IMR-90 (cell line): ENCODE measurements at regions not wholly inside any gene's neighbourhood (a gene's known extent, or its start where the extent isn't known, plus 50 kb on each side); places are given as distances from the start of the nearest gene placed in this dataset.

Source experiments
- ATAC-seq: fragments of 200-7000 bp; cut with Tn5 transposase; 2 replicates; pipeline ENCODE4 v1.9.1; 2020; ENCODE audit warnings: low read depth, mild to moderate bottlenecking, moderate library complexity
- BruUV-seq: library from RNA; stranded (reverse); fragments of 400-500 nt; replicated peaks from 2 replicates; lab custom pipeline; 2021; lab: Mats Ljungman, UMichigan
- CTCF ChIA-PET: fragments of 300-600 bp; formaldehyde crosslinking; extraction: SDS; loops from one replicate; lab custom pipeline; 2021; ENCODE audit warnings: antibody characterized with exemption; lab: Yijun Ruan, JAX
- POLR2A ChIA-PET: fragments of 300-600 bp; sonication (Branson Sonifier 250); formaldehyde crosslinking; loops from one replicate; lab custom pipeline; 2022; ENCODE audit warnings: antibody characterized with exemption; ENCODE audit not compliant: unreplicated experiment; lab: Charles Lee
- DNase-seq: peaks from one replicate; pipeline ENCODE4 v3.0.0; 2013
- H2AFZ ChIP-seq: replicated peaks from 2 replicates; pipeline ENCODE3; 2013; ENCODE audit warnings: low read length, mild to moderate bottlenecking; ENCODE audit not compliant: poor library complexity
- H2AK5ac ChIP-seq: 2 replicates; pipeline ENCODE4 v1.6.1; 2013; ENCODE audit warnings: low read depth, low read length, inconsistent platforms
- H2AK9ac ChIP-seq: replicated peaks from 2 replicates; pipeline ENCODE3; 2013; ENCODE audit warnings: mild to moderate bottlenecking, low read depth, low read length, moderate library complexity; ENCODE audit not compliant: poor library complexity
- H2BK120ac ChIP-seq: 2 replicates; pipeline ENCODE4 v1.6.1; 2013; ENCODE audit warnings: low read depth, low read length, inconsistent platforms
- H2BK15ac ChIP-seq: 3 replicates; pipeline ENCODE4 v1.6.1; 2013; ENCODE audit warnings: low read depth, low read length, inconsistent platforms
- H2BK20ac ChIP-seq: 2 replicates; pipeline ENCODE4 v1.6.1; 2013; ENCODE audit warnings: low read depth, mild to moderate bottlenecking, inconsistent platforms, low read length, moderate library complexity
- H2BK5ac ChIP-seq: 2 replicates; pipeline ENCODE4 v1.6.1; 2013; ENCODE audit warnings: mild to moderate bottlenecking, low read depth, low read length, inconsistent platforms; ENCODE audit not compliant: poor library complexity, severe bottlenecking
- H3K14ac ChIP-seq: replicated peaks from 2 replicates; pipeline ENCODE4 v1.6.1; 2013; ENCODE audit warnings: low read depth, low read length, inconsistent platforms
- H3K18ac ChIP-seq: 2 replicates; pipeline ENCODE4 v1.6.1; 2013; ENCODE audit warnings: low read depth, low read length, control low read depth
- H3K23ac ChIP-seq: 2 replicates; pipeline ENCODE4 v1.6.1; 2013; ENCODE audit warnings: low read depth, low read length, inconsistent platforms
- H3K27ac ChIP-seq: 2 replicates; pipeline ENCODE4 v1.5.1; 2013; ENCODE audit warnings: mild to moderate bottlenecking, control low read depth, low read length; ENCODE audit not compliant: insufficient read depth
- H3K27me3 ChIP-seq: 2 replicates; pipeline ENCODE4 v1.6.1; 2013; ENCODE audit warnings: low read length; ENCODE audit not compliant: control insufficient read depth, insufficient read depth
- H3K36me3 ChIP-seq: 2 replicates; pipeline ENCODE4 v1.6.1; 2013; ENCODE audit warnings: low read length, mixed read lengths; ENCODE audit not compliant: control insufficient read depth, insufficient read depth
- H3K4ac ChIP-seq: 2 replicates; pipeline ENCODE4 v1.6.1; 2013; ENCODE audit warnings: low read depth, low read length, inconsistent platforms
- H3K4me1 ChIP-seq: 2 replicates; pipeline ENCODE4 v1.6.1; 2013; ENCODE audit warnings: low read length, mixed read lengths; ENCODE audit not compliant: control insufficient read depth, insufficient read depth
- H3K4me2 ChIP-seq: 2 replicates; pipeline ENCODE4 v1.6.1; 2013; ENCODE audit warnings: low read depth, mild to moderate bottlenecking, control low read depth, low read length, moderate library complexity
- H3K4me3 ChIP-seq: 2 replicates; pipeline ENCODE4 v1.5.1; 2013; ENCODE audit warnings: low read depth, mild to moderate bottlenecking, control low read depth, low read length, moderate library complexity; ENCODE audit not compliant: insufficient read depth
- H3K56ac ChIP-seq: 2 replicates; pipeline ENCODE4 v1.6.1; 2013; ENCODE audit warnings: low read length, inconsistent platforms; ENCODE audit not compliant: insufficient read depth; ENCODE audit errors: extremely low read depth
- H3K79me1 ChIP-seq, 2 experiments: 2 replicates each; pipeline ENCODE4 v1.6.1; 2013; ENCODE audit warnings: low read length in 2 of 2, inconsistent platforms in 1 of 2, low read depth in 1 of 2
- H3K9ac ChIP-seq: 2 replicates; pipeline ENCODE4 v1.6.1; 2013; ENCODE audit warnings: low read depth, low read length, control low read depth
- H3K9me1 ChIP-seq: 2 replicates; pipeline ENCODE4 v1.6.1; 2013; ENCODE audit warnings: low read length, inconsistent platforms; ENCODE audit not compliant: insufficient read depth
- H3K9me3 ChIP-seq: 2 replicates; pipeline ENCODE4 v1.6.1; 2013; ENCODE audit warnings: low read length; ENCODE audit not compliant: control insufficient read depth, insufficient read depth
- H4K20me1 ChIP-seq: 2 replicates; pipeline ENCODE4 v1.6.1; 2013; ENCODE audit warnings: low read length, inconsistent platforms; ENCODE audit not compliant: insufficient read depth
- H4K5ac ChIP-seq: 2 replicates; pipeline ENCODE4 v1.6.1; 2013; ENCODE audit warnings: mild to moderate bottlenecking, low read depth, low read length, control low read depth
- H4K8ac ChIP-seq, 2 experiments: 2 replicates each; pipeline ENCODE4 v1.6.1; 2013; ENCODE audit warnings: low read depth in 2 of 2, low read length in 2 of 2, control low read depth in 1 of 2, inconsistent platforms in 1 of 2
- H4K91ac ChIP-seq: 2 replicates; pipeline ENCODE4 v1.6.1; 2013; ENCODE audit warnings: low read depth, low read length, inconsistent platforms; ENCODE audit not compliant: insufficient read depth
- CEBPB ChIP-seq: IDR thresholded peaks from 2 replicates; pipeline ENCODE4 v1.6.1; 2012; ENCODE audit warnings: low read depth, low read length, improper control_type of control experiment
- CHD1 ChIP-seq: IDR thresholded peaks from 2 replicates; pipeline ENCODE4 v1.6.1; 2012; ENCODE audit warnings: low read depth, low read length, improper control_type of control experiment
- ELK1 ChIP-seq: fragments of 150-350 bp; IDR thresholded peaks from 2 replicates; pipeline ENCODE4 v1.6.1; 2016; ENCODE audit warnings: low read depth, mild to moderate bottlenecking, low read length, moderate library complexity, borderline replicate concordance
- FOS ChIP-seq: fragments of 150-350 bp; IDR thresholded peaks from 2 replicates; pipeline ENCODE4 v1.6.1; 2016; ENCODE audit warnings: low read depth, low read length
- MXI1 ChIP-seq: IDR thresholded peaks from 2 replicates; pipeline ENCODE4 v1.6.1; 2012; ENCODE audit warnings: low read depth, mild to moderate bottlenecking, low read length, moderate library complexity, borderline replicate concordance
- NFE2L2 ChIP-seq: fragments of 150-350 bp; IDR thresholded peaks from 2 replicates; pipeline ENCODE4 v1.6.1; 2016; ENCODE audit warnings: low read depth, mild to moderate bottlenecking, low read length
- POLR2A ChIP-seq: IDR thresholded peaks from 2 replicates; pipeline ENCODE4 v1.6.1; 2012; ENCODE audit warnings: mild to moderate bottlenecking, low read depth, low read length
- RAD21 ChIP-seq: IDR thresholded peaks from 2 replicates; pipeline ENCODE4 v1.6.1; 2012; ENCODE audit warnings: low read length, improper control_type of control experiment
- RCOR1 ChIP-seq: IDR thresholded peaks from 2 replicates; pipeline ENCODE4 v1.6.1; 2012; ENCODE audit warnings: mild to moderate bottlenecking, low read length, improper control_type of control experiment; ENCODE audit not compliant: insufficient replicate concordance
- RFX5 ChIP-seq: IDR thresholded peaks from 2 replicates; pipeline ENCODE4 v1.8.0; 2012; ENCODE audit warnings: low read depth, mild to moderate bottlenecking, low read length, moderate library complexity
- SMC3 ChIP-seq: fragments of 150-350 bp; IDR thresholded peaks from 2 replicates; pipeline ENCODE4 v1.6.1; 2016; ENCODE audit warnings: low read depth, mild to moderate bottlenecking, antibody characterized with exemption, low read length, moderate library complexity
- USF2 ChIP-seq: fragments of 150-350 bp; IDR thresholded peaks from 2 replicates; pipeline ENCODE4 v1.6.1; 2017; ENCODE audit warnings: mild to moderate bottlenecking, antibody characterized with exemption, low read length, low read depth
- WGBS, 2 experiments: methylation state at CpG; one replicate each; pipeline versions ENCODE4 v1.1.5 to v1.1.7; 2013; ENCODE audit warnings: missing lambda C conversion rate in 2 of 2; ENCODE audit not compliant: insufficient read length in 1 of 2; ENCODE audit errors: extremely low coverage in 2 of 2; 5-methylcytosine and 5-hydroxymethylcytosine counted together
- dilution Hi-C: fragments of 300-500 bp; cut with HindIII; formaldehyde crosslinking; loops from one replicate; pipeline ENCODE4 v1.14.3; 2018; ENCODE audit warnings: low sequenced_read_pairs; ENCODE audit not compliant: unreplicated experiment
- in situ Hi-C: fragments of 300-500 bp; cut with MboI; formaldehyde crosslinking; loops from 3 replicates; pipeline ENCODE4 v1.14.3; 2019; ENCODE audit warnings: low sequenced_read_pairs, inconsistent platforms, mixed read lengths
- intact Hi-C: fragments of 100-400 bp; cut with micrococcal nuclease; formaldehyde crosslinking; loops from 2 replicates; pipeline ENCODE4 v1.10.0; 2022

- WGBS, 2 experiments = 80% methylated on average over 1 of the region's 1 CpG; no CpG with 5 or more reads in 1 of the 2 experiments
- POLR2A ChIA-PET = no interaction called here
- in situ Hi-C loops = no loop called here
Observed at GRCh38 chr1:56387071-56387740, 192.2 kb downstream of the PLPP3 start.

More at GRCh38 chr1:56387071-56387740, 192.2 kb downstream of the PLPP3 start:
- H3K27ac ChIP-seq = no peak overlapping the region
- no peak overlapping the region for H2AK5ac ChIP-seq
- H3K27me3 ChIP-seq = no peaks in the 10 kb centered on the region; the same call in 1 of the 2 replicates
- dilution Hi-C loops = no loop called here
- H3K14ac ChIP-seq = no peak overlapping the region
- H2AFZ ChIP-seq = no peak overlapping the region
- no TSS peak for BruUV-seq
- H3K9me3 ChIP-seq = no peaks in the 10 kb centered on the region
- H3K36me3 ChIP-seq = no peaks in the 10 kb centered on the region
- no peak overlapping the region for H4K5ac ChIP-seq
- no peak overlapping the region for H3K9ac ChIP-seq
- no peak overlapping the region for H3K18ac ChIP-seq
- no peak overlapping the region for H2AK9ac ChIP-seq
- no peak overlapping the region for H3K4me2 ChIP-seq
- no peak overlapping the region for H3K4ac ChIP-seq
- no peak overlapping the region for H2BK20ac ChIP-seq
- CTCF ChIA-PET = interaction anchor here (1.1 kb wide), 1 partner anchor 14 kb away, joined by 3 read pairs; no protein-coding TSS in a partner anchor
- H3K4me1 ChIP-seq = no peaks in the 10 kb centered on the region
- no peak overlapping the region for H2BK5ac ChIP-seq
- ATAC-seq = no peak
- no peak overlapping the region for H4K8ac ChIP-seq
- no peak overlapping the region for H2BK120ac ChIP-seq
- no peak for DNase-seq
- H4K91ac ChIP-seq = no peak overlapping the region
- H3K79me1 ChIP-seq = no peaks in the 10 kb centered on the region
- no peaks in the 10 kb centered on the region for H3K9me1 ChIP-seq
- H3K56ac ChIP-seq = no peak overlapping the region
- TF ChIP-seq CEBPB = no peak
- TF ChIP-seq RFX5 = no peak
- TF ChIP-seq CHD1 = no peak
- no peak for TF ChIP-seq POLR2A
- TF ChIP-seq MXI1 = no peak
- TF ChIP-seq USF2 = no peak
- TF ChIP-seq FOS = no peak
- no peak for TF ChIP-seq ELK1
- no peak for TF ChIP-seq SMC3
- no peak for TF ChIP-seq RAD21
- no peak for TF ChIP-seq NFE2L2
- no peak for TF ChIP-seq RCOR1
- intact Hi-C loops = no loop called here
- H3K23ac ChIP-seq = no peak overlapping the region
- no peak overlapping the region for H2BK15ac ChIP-seq
- no peaks in the 10 kb centered on the region for H4K20me1 ChIP-seq
- no peak overlapping the region for H3K4me3 ChIP-seq
